ENCODE measurements at regions not wholly inside any gene's neighbourhood (a gene's known extent, or its start where the extent isn't known, plus 50 kb on each side); places are given as distances from the start of the nearest gene placed in this dataset.

GRCh38 chr14:86796221-86797074 is 1196.5 kb downstream of the GALC start:
- TF ChIP-seq CTCF (IDR thresholded peaks at IDR 0.05; ENCODE audit: poor library complexity), result no peak
- no peak for TF ChIP-seq EZH2phosphoT487 (IDR thresholded peaks at IDR 0.05; ENCODE audit: low read depth, severe bottlenecking, unreplicated experiment)
- TF ChIP-seq EZH2 (IDR thresholded peaks at IDR 0.05; ENCODE audit: borderline replicate concordance), result no peak

Data from hepatocyte (in vitro differentiated cells).